Activated CD4-positive, alpha-beta T cell treated with anti-CD3 and anti-CD28 coated beads, Interleukin-2, amount 50 U/mL, for 24 hours (primary cell): ENCODE measurements at regions not wholly inside any gene's neighbourhood (a gene's known extent, or its start where the extent isn't known, plus 50 kb on each side); places are given as distances from the start of the nearest gene placed in this dataset.
A peak's percentile ranks its signal among the peaks of the same experiment; 100 is the strongest.

ENCODE experiments used
- DNase-seq, 2 donors: peaks; one replicate each; pipeline ENCODE4 v3.0.0-alpha.2; 2020; ENCODE audit warnings: low read depth in 1 of 2, low spot score in 1 of 2

DNA sequence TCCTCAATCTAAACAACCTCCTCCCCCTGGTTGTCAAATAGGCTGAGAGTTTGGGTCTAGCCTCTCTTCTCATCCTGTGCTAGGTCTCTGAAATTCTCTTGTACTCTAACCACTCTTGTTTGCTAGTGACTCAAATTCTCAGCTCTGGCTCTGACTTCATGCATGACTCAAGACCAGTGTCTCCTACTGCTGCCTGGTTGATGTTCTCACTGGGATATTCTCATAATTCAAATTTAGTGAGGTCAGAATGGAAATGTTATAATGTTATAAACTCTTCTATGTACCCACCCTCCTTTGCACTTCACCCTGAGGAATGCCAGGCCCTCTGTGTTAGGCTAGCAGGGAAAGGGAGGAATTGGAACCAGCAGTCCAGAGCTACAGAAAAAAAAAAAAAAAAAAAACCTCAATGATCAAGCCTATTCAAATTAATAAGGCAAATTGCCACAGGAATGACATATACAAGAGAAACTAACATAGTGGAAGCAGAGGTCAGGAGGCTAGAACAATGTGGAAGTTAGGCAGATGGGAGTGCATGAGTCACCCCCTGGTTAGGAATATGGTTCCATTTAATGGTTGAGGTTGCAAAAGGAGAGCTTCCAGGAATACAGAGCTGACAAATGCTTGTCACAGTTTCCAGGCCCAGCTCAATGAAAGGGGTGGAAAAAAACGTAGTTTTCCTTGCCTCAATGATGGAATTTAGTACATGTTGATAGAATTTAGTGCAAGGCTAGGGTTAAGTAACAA, 459.5 kb downstream of the RMST start:
- no peak for DNase-seq

DNA sequence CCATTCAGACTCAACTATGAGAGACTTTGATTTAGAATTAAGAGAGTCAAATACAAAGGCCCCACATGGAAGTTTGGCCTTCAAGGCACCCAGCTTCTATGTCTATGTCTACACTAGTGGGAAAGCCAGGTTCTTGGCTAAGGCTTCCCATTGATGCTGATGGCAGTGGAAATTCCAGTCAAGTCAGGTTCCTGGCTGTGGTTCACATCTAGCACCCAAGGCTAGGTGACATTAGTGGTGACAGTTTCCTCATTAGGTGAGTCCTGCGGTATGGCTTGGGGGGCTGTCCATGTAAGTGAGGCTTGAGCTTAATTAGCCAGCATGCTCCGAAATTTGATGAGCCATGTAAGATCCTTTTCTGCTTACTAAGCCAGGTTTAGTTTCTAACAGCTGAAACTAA, 460.9 kb downstream of the RMST start:
- no peak for DNase-seq

DNA sequence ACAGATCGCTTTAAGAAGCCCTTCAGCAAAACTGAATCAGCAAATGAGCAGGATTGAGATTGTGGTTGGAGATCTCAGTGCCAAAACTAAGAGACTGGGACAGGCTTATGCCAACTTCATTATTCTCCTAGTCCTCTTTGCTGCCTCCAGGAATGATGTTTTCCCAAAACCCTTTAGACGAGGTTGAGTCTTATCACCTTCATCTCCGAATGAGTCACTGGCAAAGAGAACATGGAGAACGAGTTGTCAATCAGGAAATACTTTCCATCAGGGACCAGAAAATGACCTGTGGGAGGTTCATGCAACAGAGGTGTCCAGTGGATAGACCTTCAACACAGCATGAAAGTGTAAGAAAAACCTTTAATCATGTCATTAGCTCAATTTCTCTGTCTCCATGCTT, 461.5 kb downstream of the RMST start:
- no peak for DNase-seq

DNA sequence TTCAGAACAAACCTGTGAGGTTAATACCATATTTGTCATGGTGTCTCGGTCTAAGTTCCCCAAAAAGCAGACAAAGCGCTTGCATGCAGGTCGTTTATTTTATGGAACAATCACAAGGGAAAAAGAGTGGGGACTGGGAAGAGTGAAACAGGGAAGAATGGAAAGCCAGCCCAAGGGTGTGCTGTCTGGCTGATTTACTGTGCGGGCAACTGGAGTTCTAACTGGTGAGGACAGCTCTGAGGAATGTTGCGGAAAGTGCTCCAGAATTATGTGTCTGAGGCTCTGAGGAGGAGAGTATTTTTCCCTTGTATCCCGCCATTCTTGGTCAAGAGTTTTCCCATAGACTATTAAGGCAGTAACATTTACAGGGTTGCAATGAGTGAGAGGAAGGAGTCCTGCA, 465.4 kb downstream of the RMST start:
- DNase-seq = no peak

DNA sequence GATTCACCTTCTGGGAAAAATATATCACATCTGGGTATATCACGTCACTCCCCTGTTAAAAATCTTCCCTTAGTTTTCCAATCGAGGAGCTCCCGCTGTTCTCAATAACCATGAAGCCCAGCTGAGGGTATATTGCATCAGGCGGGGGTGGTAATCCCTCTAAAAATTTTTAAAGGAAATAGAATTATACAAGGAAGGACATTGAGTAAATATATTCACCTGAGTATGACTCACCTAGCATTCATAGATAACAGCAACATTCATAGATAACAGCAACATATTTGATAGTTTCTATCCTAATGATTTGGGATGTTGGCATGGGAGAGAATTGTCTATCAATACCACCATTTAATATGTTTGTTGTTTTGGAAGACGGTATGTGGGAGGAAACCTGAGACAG, 473.6 kb downstream of the RMST start:
- DNase-seq = no peak

DNA sequence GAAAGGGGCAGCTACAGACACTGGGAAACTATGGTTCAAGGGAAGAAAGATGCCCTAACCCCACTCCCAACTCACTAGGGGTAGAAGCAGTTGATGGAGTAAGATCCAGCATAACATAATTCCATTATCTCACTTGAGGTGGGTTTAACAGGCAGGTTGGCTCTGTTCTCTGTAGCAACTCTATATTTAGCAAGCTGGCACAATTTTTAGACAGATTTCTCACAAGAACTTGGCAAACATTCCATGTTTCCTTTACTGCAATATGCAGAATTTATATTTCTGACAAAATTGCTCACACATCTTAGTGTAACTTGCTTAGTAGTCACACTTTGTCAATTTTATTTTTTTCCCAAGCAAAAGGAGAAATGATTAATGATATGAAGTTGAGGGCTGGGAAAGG, 475.4 kb downstream of the RMST start:
- no peak for DNase-seq

DNA sequence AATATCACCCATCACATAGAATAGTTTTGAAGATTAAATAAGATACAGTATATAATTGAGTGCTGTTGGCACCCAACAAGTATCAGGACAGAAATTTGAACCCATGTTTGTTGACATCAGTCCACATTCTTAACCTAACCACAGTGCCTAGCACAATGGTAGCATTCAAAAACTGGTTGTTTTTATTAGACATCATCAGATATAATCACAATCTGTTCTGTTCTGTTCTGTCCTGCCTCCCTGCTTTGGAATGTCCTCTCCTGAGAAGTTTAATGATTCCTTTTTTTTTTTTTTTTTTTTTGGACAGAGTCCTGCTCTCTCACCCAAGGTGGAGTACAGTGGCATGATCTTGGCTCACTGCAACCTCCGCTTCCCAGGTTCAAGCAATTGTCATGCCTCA, 476.6 kb downstream of the RMST start:
- no peak for DNase-seq

DNA sequence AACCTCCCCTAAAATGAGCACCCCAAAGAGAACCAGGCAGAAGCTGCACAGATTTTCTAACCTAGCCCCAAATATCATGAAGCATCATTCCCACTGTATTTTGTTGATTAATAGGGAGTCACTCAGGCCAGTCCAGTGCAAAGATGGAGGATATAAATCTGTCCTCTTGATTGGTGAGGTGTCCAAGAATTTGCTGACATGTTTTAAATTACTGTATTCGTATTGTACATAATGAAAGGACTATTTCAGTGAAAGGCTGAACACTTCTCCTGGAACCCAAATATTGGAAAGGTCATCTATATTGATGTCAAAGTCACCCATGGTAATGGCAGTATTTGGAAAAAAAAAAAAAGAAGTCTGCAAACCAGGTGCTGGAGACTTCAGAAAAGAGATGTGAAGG, 477.5 kb downstream of the RMST start:
- DNase-seq = no peak

DNA sequence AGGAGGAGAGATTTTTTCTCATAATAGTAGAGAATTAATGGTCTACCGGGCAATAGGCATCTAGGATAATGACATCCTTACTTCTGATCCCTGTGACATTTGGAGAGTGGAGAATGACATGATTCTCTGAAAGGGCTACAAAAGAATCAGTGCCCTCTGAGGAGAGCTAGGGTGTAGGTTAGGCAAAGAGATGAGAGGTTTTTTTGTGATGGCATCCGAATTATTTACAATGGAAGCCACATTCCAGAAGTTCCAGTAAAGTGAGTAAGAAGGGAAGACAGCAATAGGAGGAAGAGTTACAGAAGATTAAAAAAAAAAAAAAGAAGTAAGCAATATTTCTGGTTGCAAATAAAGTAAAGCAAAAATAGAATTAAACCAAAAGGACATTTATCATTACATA, 478.0 kb downstream of the RMST start:
- DNase-seq = no peak

DNA sequence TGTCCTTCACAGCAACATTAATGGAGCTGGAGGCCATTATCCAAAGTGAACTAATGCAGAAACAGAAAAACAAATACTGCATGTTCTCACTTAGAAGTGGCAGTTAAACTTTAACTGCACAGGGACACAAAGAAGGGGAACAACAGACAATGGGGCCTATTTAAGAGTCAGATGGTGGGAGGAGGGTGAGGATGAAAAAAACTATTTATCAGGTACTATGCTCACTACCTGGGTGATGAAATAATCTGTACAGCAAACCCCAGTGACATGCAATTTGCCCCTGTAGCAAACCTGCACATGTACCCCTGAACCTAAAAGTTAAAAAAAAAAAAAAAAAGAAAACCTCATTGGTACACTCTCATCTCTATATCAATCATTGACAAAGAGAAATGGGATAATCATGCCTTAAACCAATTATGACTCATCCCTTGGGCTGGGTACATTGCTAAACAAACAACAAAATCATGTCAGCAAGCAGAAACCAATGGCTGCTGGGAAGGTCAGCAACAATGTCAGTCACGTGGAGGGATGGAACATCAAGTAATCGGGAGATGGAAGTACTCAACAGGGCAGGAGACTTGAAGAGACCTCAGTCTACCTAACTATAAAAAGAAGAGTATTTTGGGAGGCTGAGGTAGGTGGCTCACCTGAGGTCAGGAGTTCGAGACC, 479.2 kb downstream of the RMST start:
- DNase-seq = no peak

DNA sequence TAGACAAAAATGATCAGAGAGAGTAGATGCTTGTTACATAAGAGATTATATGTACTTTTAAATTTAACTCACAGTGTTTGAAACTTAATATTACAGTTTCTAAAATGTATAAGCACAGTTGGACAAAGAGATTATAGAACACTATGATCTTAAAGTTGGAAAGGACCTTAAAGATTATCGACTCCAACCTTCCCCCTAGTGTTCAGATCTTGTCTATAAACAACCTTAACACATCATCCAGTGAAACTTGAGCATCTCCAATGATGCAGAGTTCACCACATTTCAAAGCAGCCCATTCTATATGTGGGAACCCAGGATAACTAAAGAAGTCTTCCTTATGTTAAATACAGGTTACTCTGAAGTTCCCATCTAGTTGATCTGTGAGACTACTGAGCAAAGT, 480.8 kb downstream of the RMST start:
- DNase-seq = no peak

DNA sequence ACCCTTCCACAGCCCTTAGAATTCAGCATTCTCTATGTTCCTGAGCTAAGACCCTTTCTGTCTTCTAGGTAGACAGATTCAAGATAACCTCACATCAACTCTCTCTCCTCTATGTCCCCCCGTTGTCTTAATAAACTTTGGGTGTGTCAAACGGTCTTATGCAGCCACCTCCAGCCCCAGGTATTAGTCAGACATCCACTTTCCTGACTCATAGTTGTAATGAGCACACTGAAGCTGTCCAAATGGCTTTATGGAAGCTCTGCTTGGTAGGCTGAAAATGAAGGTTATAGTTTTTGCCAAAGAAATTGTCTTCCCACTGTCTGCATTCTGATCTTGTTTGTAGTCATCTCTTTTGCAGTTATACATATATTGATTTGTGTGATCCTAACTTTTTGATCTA, 482.0 kb downstream of the RMST start:
- no peak for DNase-seq

DNA sequence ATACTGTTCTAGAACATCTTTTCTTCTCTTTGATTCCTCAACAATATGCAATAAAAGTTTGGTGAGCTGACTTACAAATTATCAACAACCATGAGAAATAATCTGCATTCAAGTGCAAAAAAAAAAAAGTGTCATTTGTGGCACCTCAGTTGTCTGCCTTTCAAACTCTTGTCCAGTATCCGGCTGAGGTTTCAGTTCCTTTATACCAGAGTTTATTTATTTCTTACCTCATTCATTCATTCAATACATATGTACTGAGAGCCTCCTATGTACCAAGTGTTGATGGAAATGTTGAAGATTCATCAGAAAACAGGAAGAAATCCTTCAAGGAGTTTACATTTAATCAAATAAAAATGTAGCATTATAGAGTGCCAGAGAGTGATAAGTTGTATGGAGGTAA, 484.1 kb downstream of the RMST start:
- no peak for DNase-seq

DNA sequence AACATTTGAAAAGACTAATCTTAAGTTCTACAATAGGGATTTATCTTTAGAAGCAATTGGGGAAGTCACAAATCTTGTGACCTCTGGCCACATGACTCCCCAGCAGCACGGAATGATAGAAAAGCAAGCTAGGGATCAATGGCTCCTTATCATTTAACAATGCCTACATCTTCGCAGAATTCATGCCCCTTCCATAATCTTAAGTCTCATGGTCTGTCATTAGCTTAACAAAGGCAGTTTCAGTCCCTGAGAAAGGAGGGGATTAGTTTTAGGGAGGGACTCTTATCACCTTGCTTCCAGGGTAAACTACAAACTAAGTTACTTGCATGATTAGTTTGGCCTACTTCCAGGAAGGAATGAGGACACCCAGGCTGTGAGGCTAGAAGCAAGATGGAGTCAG, 486.0 kb downstream of the RMST start:
- no peak for DNase-seq

DNA sequence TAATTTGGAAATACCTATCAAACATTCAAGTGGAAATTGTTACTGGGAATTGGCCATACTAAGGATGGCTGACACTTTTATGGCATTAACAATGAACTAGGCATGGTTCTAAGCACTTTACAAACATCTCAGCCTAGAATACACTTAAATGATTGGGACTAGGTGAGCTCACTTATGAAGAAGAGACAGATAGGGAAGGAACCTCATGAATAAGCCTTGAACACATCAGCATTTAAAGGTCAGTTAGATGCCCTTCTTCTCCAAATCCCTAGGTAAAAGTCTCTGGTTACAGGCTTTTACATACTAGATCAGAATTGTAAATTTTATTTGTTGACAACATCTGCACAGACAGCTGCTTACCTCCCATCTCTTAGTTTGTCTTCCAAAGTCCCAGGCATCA, 488.6 kb downstream of the RMST start:
- no peak for DNase-seq

DNA sequence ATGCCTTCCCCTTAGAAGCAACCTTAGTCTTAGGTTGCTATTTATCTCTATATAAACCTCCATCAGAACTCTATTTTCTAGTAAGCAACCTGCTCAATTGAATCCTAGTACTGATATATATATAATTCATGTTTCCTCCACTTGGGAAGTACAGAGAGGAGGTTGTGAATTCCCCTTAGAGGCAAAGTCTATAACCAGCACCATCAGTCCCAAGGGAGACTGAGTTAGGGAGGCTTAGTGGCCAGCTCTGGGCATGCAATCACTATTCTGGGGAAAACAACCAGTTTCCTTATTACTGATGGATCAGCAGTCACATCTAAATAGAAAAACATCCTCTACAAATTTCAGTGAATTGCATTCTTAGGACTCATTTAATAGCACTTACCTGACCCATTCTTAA, 489.1 kb downstream of the RMST start:
- no peak for DNase-seq

DNA sequence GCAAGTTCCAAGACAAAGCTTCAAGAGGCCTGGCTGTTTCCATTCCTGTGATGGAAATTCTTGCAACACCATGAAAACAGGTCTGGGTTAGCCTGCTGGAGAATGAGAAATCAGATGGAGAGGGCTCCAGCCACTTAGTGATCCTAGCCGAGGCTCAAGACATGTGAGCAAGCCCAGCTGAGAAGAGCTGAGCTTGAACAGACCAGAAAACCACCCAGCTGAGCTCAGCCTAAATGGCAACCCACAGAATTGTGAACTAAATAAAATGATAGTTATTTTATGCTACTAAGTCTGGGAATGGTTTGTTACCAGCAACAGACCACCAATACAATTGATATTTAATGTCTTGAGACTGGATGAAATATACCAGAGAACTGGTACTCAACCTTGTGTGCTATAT, 494.5 kb downstream of the RMST start:
- DNase-seq = no peak

DNA sequence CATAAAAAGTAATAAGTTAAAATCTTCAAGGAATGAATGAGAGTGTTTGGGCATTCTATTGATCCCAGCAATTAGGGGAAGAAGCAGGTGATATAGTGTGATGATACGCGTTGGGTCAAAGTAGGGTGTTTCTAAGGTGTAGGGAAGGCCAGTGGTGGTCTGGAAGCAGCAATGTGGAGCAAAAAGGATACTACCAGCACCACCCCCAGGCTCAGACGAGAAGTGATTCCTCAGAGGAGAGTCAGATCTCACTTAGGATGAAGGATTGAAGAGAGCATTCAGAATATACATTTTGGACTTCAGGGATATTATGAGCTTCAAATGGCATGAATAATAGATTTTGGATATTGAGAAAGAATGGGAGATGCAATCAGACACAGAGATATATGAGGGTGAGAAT, 497.6 kb downstream of the RMST start:
- no peak for DNase-seq

DNA sequence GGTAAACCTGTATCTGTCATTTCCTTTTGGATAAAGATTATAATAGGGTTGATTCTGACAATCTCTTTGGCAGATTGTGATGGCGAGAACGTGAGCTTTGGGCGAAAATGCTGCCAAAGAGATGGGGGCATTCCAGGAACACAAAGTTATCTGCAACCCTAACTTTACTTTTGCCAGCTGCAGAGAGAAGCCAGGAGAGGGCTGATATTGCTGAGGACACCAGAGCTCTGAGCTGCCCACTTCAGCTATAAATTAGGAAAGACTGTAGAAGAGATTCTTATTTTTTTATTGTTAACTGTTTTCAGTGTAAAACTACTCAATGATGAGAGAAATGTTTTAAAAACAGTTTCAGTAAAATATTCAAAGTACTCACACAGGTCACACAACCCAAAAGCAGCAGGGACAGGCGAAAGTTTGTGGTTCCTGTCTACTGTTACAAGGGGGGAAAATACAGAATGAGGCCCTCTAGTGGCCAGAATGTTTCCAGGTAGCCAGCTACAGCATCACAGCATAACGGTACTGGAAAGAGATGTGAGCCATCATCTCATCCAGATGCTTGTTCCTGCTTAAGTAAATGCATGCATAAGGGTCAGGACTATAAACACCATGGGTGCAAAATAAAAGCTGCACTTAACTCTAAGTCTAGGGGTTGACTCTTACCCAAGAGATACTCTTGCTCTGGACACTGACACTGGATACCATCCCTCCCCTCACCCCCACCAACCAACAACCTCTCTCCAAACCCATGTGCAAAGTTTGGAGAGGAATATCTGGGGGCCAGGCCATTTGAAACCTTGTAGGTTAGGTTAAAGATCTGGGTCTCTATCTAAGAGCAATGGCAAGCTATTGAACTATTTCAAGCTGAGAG, 498.4 kb downstream of the RMST start:
- DNase-seq = peak in 1 of 2 donors; percentile 6

DNA sequence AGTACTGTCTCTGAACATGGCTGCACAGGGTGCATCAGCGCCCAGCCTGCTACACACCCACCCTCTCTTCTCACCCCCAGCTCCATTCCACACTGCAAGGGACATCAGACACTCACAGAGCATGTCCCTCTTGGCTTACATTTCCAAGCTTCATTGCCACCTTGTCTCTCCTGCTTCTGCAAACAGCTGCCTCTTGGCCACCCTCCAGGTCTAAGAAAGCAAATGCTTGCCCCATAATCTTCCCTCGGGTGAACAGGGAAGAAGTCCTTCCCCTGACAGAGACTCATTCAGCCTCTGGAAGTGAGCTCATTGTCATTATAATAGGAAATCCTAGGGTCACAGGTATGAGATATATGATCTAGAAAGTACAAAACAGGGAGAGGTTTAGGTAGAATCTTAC, 505.2 kb downstream of the RMST start:
- no peak for DNase-seq

DNA sequence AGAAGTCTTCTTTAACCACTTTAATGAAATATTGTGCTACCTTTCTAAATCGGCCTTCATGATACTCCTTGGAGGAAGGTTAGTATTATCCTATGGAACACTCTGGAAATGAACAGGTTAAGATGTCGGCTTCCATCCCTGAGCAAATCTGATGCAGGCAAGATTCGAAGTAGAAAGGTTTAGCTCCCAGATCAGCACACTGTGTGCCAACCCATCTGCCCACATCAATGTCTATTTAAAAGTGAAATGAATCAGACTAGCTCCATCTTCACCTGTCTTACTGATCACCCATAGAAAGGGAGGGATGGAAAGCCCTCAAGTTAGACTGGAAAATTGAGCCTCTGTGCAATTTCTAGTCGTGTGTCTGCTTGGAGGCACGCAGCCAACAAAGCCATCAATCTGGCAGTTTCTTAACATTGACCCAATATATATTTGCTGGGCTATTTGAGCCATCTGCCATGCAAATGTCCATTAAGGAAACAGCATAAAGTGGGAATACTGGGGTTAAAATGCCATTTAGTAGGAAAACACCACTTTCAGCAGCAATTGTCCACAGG, 506.1 kb downstream of the RMST start:
- no peak for DNase-seq

DNA sequence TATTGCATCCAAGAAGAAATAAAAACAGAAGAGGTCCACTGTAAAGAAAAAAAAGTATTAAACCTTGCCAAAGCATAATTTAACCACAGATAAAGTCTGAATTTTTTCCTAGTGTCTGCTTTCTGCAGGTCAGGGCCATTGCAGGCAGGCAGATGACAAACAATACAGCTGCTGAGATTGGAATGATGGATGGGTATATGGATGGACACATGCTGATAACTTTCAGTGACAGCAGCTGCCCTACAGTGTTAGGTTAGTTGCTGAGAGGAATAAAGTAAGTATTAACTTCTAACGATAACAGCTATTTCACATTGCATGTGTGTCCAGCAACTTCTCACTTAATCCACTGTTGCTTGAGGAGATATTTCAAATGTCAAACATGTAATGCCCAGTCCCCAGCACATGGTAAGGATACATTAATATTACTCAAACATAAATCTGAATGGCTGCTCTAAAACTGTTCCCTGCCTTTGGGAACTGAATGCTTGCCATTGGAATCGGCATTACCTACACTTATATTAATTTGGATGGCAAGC, 515.3 kb downstream of the RMST start:
- no peak for DNase-seq
